Lower lobe of right lung (tissue), 2 donors: ENCODE measurements at regions not wholly inside any gene's neighbourhood (a gene's known extent, or its start where the extent isn't known, plus 50 kb on each side); places are given as distances from the start of the nearest gene placed in this dataset.
A peak's percentile ranks its signal among the peaks of the same experiment; 100 is the strongest.

Experiments used
- ATAC-seq, 2 donors: fragments of 200-7000 bp; cut with Tn5 transposase; one replicate each; pipeline ENCODE4 v1.9.1; 2020 to 2022; ENCODE audit warnings: mild to moderate bottlenecking in 2 of 2, moderate library complexity in 2 of 2
- DNase-seq: peaks from one replicate; pipeline ENCODE4 v3.0.0-alpha.2; 2020
- H3K27ac ChIP-seq: fragments of 200-600 bp; one replicate; pipeline ENCODE4 v1.8.0; 2022
- H3K27me3 ChIP-seq: fragments of 200-600 bp; one replicate; pipeline ENCODE4 v1.8.0; 2022; ENCODE audit warnings: low read depth
- H3K36me3 ChIP-seq: fragments of 200-600 bp; one replicate; pipeline ENCODE4 v1.8.0; 2022; ENCODE audit warnings: mild to moderate bottlenecking
- H3K4me1 ChIP-seq: fragments of 200-600 bp; one replicate; pipeline ENCODE4 v1.8.0; 2022
- H3K4me3 ChIP-seq: fragments of 200-600 bp; one replicate; pipeline ENCODE4 v1.8.0; 2022; ENCODE audit warnings: mild to moderate bottlenecking
- H3K9me3 ChIP-seq: fragments of 200-600 bp; one replicate; pipeline ENCODE4 v1.8.0; 2022
- intact Hi-C: fragments of 100-400 bp; cut with DNase I; formaldehyde crosslinking; loops from one replicate; pipeline ENCODE4 v1.11.0; 2022
- TF ChIP-seq, protein P1 (sequence below): fragments of 200-600 bp; IDR thresholded peaks from one replicate; pipeline ENCODE4 v1.8.0; 2022; ENCODE audit warnings: antibody characterized with exemption, mild to moderate bottlenecking
- donor health status: DM: no; HTN: yes; CAD: no; lungs with severe emphysema.

DNA sequence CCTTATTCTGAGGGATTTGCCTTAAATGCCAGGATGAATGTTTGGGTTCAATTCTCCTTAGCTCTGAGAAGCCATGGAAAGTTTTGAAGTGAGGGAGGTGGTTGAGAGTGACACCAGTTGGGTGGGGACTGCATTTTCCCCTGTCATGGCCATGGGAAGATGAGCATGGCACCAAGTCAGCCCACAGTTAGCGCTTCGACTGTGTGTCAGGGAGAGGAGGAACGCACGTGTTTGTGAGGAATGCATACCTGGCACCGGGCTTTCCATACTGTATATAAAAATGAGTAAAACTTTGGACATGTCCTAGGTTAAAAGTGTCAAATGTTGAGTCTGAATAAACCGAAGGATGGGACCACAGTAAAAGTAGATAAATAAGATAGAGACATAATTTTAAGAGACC is 187.5 kb upstream of the KL start:
- Histone ChIP-seq H3K9me3 (no peaks in the 10 kb centered on the region), H3K4me1 (no peaks in the 10 kb centered on the region), H3K27me3 (no peaks in the 10 kb centered on the region), H3K4me3 (no peak overlapping the region), H3K27ac (no peak overlapping the region), H3K36me3 (no peaks in the 10 kb centered on the region)
- no peak for DNase-seq
- TF ChIP-seq, protein P1, sequence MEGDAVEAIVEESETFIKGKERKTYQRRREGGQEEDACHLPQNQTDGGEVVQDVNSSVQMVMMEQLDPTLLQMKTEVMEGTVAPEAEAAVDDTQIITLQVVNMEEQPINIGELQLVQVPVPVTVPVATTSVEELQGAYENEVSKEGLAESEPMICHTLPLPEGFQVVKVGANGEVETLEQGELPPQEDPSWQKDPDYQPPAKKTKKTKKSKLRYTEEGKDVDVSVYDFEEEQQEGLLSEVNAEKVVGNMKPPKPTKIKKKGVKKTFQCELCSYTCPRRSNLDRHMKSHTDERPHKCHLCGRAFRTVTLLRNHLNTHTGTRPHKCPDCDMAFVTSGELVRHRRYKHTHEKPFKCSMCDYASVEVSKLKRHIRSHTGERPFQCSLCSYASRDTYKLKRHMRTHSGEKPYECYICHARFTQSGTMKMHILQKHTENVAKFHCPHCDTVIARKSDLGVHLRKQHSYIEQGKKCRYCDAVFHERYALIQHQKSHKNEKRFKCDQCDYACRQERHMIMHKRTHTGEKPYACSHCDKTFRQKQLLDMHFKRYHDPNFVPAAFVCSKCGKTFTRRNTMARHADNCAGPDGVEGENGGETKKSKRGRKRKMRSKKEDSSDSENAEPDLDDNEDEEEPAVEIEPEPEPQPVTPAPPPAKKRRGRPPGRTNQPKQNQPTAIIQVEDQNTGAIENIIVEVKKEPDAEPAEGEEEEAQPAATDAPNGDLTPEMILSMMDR: no peak
- intact Hi-C loops: no loop called here
- ATAC-seq: no peak

- Histone ChIP-seq H3K4me1 (no peaks in the 10 kb centered on the region), H3K27me3 (no peaks in the 10 kb centered on the region), H3K27ac (no peak overlapping the region), H3K9me3 (no peaks in the 10 kb centered on the region), H3K36me3 (no peaks in the 10 kb centered on the region), H3K4me3 (no peak overlapping the region)
- TF ChIP-seq, protein P1: no peak
- intact Hi-C loops: no loop called here
- no peak for DNase-seq
- ATAC-seq: no peak
Observed at GRCh38 chr13:32829269-32829668, 187.0 kb upstream of the KL start.

GRCh38 chr13:32829676-32830335 is 186.4 kb upstream of the KL start:
- ATAC-seq (peak in 1 of 2 donors; percentile 51), DNase-seq (no peak)
- Histone ChIP-seq H3K4me1 (no peaks in the 10 kb centered on the region), H3K36me3 (no peaks in the 10 kb centered on the region), H3K4me3 (no peak overlapping the region), H3K9me3 (no peaks in the 10 kb centered on the region), H3K27ac (no peak overlapping the region), H3K27me3 (no peaks in the 10 kb centered on the region)
- intact Hi-C loops: no loop called here
- TF ChIP-seq, protein P1: no peak

GRCh38 chr13:32830336-32831031 is 185.7 kb upstream of the KL start:
- TF ChIP-seq, protein P1: no peak
- Histone ChIP-seq H3K4me3 (no peak overlapping the region), H3K4me1 (no peaks in the 10 kb centered on the region), H3K27me3 (no peaks in the 10 kb centered on the region), H3K9me3 (no peaks in the 10 kb centered on the region), H3K27ac (no peak overlapping the region), H3K36me3 (no peaks in the 10 kb centered on the region)
- DNase-seq: no peak
- intact Hi-C loops: no loop called here
- no peak for ATAC-seq

DNA sequence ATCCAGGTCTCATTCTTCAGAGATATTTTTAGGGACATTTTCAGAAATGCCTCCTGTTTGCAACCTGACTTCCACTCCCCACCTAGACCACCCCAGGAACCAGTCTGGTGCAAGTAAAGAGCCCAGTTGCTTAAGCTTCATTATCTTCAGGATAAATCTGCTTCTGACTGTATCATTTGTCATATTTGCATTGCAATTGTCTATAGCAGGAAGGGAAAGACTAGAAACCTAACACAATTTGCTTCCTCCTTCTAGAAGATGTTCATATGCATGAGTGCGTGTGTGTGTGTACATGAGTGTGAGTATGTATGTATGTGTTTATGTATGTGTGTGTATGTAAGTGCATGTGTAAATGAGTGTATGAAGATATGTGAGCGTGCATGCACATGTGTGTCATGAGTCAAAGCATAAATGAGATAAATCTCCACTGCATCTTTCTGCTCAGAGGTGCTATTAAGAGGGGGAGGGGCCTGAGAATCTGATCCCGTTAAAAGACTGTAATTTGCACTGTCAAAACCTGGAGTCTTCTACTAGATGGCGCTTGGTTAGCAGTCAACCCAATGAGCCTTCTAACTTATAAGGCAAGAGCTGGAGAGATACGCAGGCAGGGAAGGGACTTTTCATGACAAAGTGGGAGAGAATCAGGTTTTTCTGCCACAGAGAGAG is 178.8 kb upstream of the KL start:
- DNase-seq: no peak
- H3K9me3 ChIP-seq: no peaks in the 10 kb centered on the region
- peaks cover 16% of the 10 kb centered on the region for H3K4me1 ChIP-seq
- H3K36me3 ChIP-seq: no peaks in the 10 kb centered on the region
- no peak overlapping the region for H3K4me3 ChIP-seq
- TF ChIP-seq, protein P1: no peak
- intact Hi-C loops: no loop called here
- no peak for ATAC-seq
- no peaks in the 10 kb centered on the region for H3K27me3 ChIP-seq
- no peak overlapping the region for H3K27ac ChIP-seq
